SK-N-SH (cell line): ENCODE measurements at regions not wholly inside any gene's neighbourhood (a gene's known extent, or its start where the extent isn't known, plus 50 kb on each side); places are given as distances from the start of the nearest gene placed in this dataset.

Experiments used
- CTCF ChIP-seq: fragments of 200-600 bp; sonication (generic); IDR thresholded peaks from 2 replicates; pipeline ENCODE4 v1.6.1; 2017; ENCODE audit warnings: antibody characterized with exemption, mild to moderate bottlenecking, moderate library complexity
- FOXJ3 ChIP-seq: sonication (generic); formaldehyde crosslinking; IDR thresholded peaks from 2 replicates; pipeline ENCODE4 v1.5.1; 2020; ENCODE audit warnings: mild to moderate bottlenecking, missing genetic modification reagents
- TAF1 ChIP-seq: IDR thresholded peaks from 2 replicates; pipeline ENCODE4 v1.6.1; 2012; ENCODE audit warnings: low read depth, mild to moderate bottlenecking, low read length, moderate library complexity, borderline replicate concordance

GRCh38 chr9:107819772-107820565 is 330.4 kb upstream of the KLF4 start:
- TF ChIP-seq CTCF (no peak), FOXJ3 (CRISPR knock-in tag) (no peak), TAF1 (no peak)
